ENCODE measurements at regions not wholly inside any gene's neighbourhood (a gene's known extent, or its start where the extent isn't known, plus 50 kb on each side); places are given as distances from the start of the nearest gene placed in this dataset.

GRCh38 chrX:43003204-43003565, 225.2 kb upstream of the PPP1R2C start:
- no peaks in the 10 kb centered on the region for H3K36me3 ChIP-seq
- DNase-seq: no peak
- no peak overlapping the region for H3K4me3 ChIP-seq
- no peaks in the 10 kb centered on the region for H3K27me3 ChIP-seq
- H3K9me3 ChIP-seq: no peaks in the 10 kb centered on the region
- intact Hi-C loops (cut with DNase I; ENCODE audit: low total_unique reads): no loop called here
- no peak for TF ChIP-seq CTCF (IDR thresholded peaks at IDR 0.05)
- H3K27ac ChIP-seq: no peak overlapping the region
- no peaks in the 10 kb centered on the region for H3K4me1 ChIP-seq

- H3K36me3 ChIP-seq: no peaks in the 10 kb centered on the region
Measured at GRCh38 chrX:43003939-43004338, 226.0 kb upstream of the PPP1R2C start.

GRCh38 chrX:43005561-43005960, 227.6 kb upstream of the PPP1R2C start:
- no peaks in the 10 kb centered on the region for H3K9me3 ChIP-seq
- intact Hi-C loops (cut with DNase I; ENCODE audit: low total_unique reads): no loop called here
- no peaks in the 10 kb centered on the region for H3K4me1 ChIP-seq
- H3K27ac ChIP-seq: no peak overlapping the region
- no peak for TF ChIP-seq CTCF (IDR thresholded peaks at IDR 0.05)
- no peak overlapping the region for H3K4me3 ChIP-seq
- no peaks in the 10 kb centered on the region for H3K27me3 ChIP-seq
- DNase-seq: no peak
- no peaks in the 10 kb centered on the region for H3K36me3 ChIP-seq

More at GRCh38 chrX:43003939-43004338, 226.0 kb upstream of the PPP1R2C start:
- DNase-seq: no peak
- TF ChIP-seq CTCF (IDR thresholded peaks at IDR 0.05): no peak
- intact Hi-C loops (cut with DNase I; ENCODE audit: low total_unique reads): no loop called here
- Histone ChIP-seq H3K4me1 (no peaks in the 10 kb centered on the region), H3K27me3 (no peaks in the 10 kb centered on the region), H3K4me3 (no peak overlapping the region), H3K9me3 (no peaks in the 10 kb centered on the region), H3K27ac (no peak overlapping the region)

DNA sequence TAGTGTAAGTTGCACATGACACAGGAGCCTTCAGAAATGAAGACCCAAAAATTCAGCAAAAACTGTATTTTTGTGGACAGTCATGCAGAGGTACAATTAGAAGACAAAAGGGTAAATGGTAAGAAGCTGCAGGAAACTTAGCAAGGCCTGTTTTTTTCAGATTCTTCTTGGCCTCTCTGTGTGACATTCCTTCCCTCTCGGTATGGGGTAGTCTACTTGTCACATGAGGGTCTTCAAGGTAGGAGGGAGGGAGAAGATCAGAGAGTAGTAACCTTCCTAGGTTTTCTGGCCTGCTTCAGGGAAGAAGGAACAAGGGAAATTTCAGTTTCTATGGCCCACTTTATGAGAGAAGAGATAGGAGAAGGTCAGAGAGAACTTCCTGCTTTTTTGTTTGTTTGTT, 230.4 kb upstream of the PPP1R2C start:
- DNase-seq: no peak
- TF ChIP-seq CTCF (IDR thresholded peaks at IDR 0.05): no peak
- no peak overlapping the region for H3K27ac ChIP-seq
- H3K9me3 ChIP-seq: no peaks in the 10 kb centered on the region
- intact Hi-C loops (cut with DNase I; ENCODE audit: low total_unique reads): no loop called here
- no peak overlapping the region for H3K4me3 ChIP-seq
- H3K4me1 ChIP-seq: no peaks in the 10 kb centered on the region
- H3K36me3 ChIP-seq: no peaks in the 10 kb centered on the region
- no peaks in the 10 kb centered on the region for H3K27me3 ChIP-seq

DNA sequence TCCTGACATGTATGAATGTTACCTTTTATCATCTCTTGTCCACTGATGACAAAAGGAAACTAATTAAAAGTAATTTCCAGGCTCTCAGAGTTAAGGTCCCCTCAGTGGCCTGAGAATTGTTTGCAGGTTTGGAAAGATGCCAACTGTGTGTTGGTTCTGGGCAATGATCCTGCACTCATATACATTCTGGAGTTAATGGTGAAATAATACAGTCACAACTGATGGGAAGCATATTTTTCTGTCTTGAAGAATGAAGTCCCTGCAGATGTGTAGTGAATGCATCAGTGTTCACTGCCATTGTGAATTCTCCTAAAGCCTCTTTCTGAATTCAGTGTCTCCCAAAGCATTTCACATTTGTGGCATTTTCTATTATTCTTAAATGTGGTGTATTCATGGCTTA, 238.1 kb upstream of the PPP1R2C start:
- no peak for TF ChIP-seq CTCF (IDR thresholded peaks at IDR 0.05)
- H3K4me3 ChIP-seq: no peak overlapping the region
- no peaks in the 10 kb centered on the region for H3K9me3 ChIP-seq
- no peaks in the 10 kb centered on the region for H3K4me1 ChIP-seq
- no peak overlapping the region for H3K27ac ChIP-seq
- no peaks in the 10 kb centered on the region for H3K27me3 ChIP-seq
- intact Hi-C loops (cut with DNase I; ENCODE audit: low total_unique reads): no loop called here
- no peaks in the 10 kb centered on the region for H3K36me3 ChIP-seq
- DNase-seq: no peak

DNA sequence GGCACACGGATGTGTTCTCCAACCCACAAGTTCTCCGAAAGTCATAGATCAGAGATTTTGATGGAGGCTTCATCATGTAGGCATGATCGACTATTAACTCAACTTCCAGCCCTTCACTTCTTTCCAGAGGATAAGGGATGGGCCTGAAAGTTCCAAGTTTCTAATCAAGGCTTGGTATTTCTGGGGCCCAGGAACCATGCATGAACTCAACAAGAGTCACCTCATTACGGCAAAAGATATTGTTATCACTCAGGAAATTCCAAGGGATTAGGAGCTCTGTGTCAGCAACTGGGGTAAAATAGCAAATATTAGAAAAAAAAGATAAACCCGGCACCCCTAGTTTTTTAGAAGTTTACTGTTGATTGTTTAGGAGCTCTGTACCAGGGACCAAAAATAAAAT, 240.1 kb upstream of the PPP1R2C start:
- no peak overlapping the region for H3K4me3 ChIP-seq
- no peaks in the 10 kb centered on the region for H3K36me3 ChIP-seq
- TF ChIP-seq CTCF (IDR thresholded peaks at IDR 0.05): no peak
- DNase-seq: no peak
- no peaks in the 10 kb centered on the region for H3K27me3 ChIP-seq
- H3K27ac ChIP-seq: no peak overlapping the region
- H3K4me1 ChIP-seq: no peaks in the 10 kb centered on the region
- peaks cover 0 to under 1% (median 0%) of the 10 kb centered on the region in 3 donors for H3K9me3 ChIP-seq
- intact Hi-C loops (cut with DNase I; ENCODE audit: low total_unique reads): no loop called here
